PC-3 (cell line): ENCODE measurements at regions not wholly inside any gene's neighbourhood (a gene's known extent, or its start where the extent isn't known, plus 50 kb on each side); places are given as distances from the start of the nearest gene placed in this dataset.

Source experiments
- ATAC-seq: fragments of 200-7000 bp; cut with Tn5 transposase; 2 replicates; pipeline ENCODE4 v1.9.1; 2020; ENCODE audit warnings: mild to moderate bottlenecking, moderate library complexity
- BruUV-seq: library from RNA; stranded (reverse); fragments of 400-500 nt; replicated peaks from 2 replicates; lab custom pipeline; 2021; lab: Mats Ljungman, UMichigan
- CTCF ChIA-PET: fragments of 300-600 bp; sonication (Branson Sonifier 250); formaldehyde crosslinking; loops from one replicate; lab custom pipeline; 2022; ENCODE audit warnings: antibody characterized with exemption; lab: Charles Lee
- POLR2A ChIA-PET: fragments of 300-600 bp; sonication (Branson Sonifier 250); formaldehyde crosslinking; loops from one replicate; lab custom pipeline; 2022; ENCODE audit warnings: antibody characterized with exemption; ENCODE audit not compliant: unreplicated experiment; lab: Charles Lee
- DNase-seq: peaks from one replicate; pipeline ENCODE4 v3.0.0-alpha.2; 2015
- H2AFZ ChIP-seq: fragments of 300-600 bp; sonication (generic); 2 replicates; pipeline ENCODE4 v1.6.0; 2016; ENCODE audit warnings: antibody characterized with exemption, low read length
- H3F3A ChIP-seq: fragments of 300-600 bp; sonication (generic); one replicate; pipeline ENCODE4 v1.6.0; 2017; ENCODE audit warnings: antibody characterized with exemption, low read length, control low read depth, mild to moderate bottlenecking; ENCODE audit not compliant: unreplicated experiment
- H3K27ac ChIP-seq: fragments of 300-600 bp; sonication (generic); 2 replicates; pipeline ENCODE4 v1.5.1; 2016; ENCODE audit warnings: mild to moderate bottlenecking, low read length
- H3K27me3 ChIP-seq: fragments of 300-600 bp; sonication (generic); 2 replicates; pipeline ENCODE4 v1.6.1; 2016; ENCODE audit warnings: low read length, mixed read lengths
- H3K36me3 ChIP-seq: fragments of 300-600 bp; sonication (generic); 2 replicates; pipeline ENCODE4 v1.6.1; 2016; ENCODE audit warnings: low read depth, mixed run types, low read length, mixed read lengths
- H3K4me1 ChIP-seq: fragments of 300-600 bp; sonication (generic); 2 replicates; pipeline ENCODE4 v1.5.1; 2016; ENCODE audit warnings: low read length; ENCODE audit not compliant: insufficient read depth
- H3K4me2 ChIP-seq: fragments of 300-600 bp; sonication (generic); 2 replicates; pipeline ENCODE4 v1.6.0; 2016; ENCODE audit warnings: low read length
- H3K4me3 ChIP-seq: fragments of 300-600 bp; sonication (generic); 2 replicates; pipeline ENCODE4 v1.5.1; 2016; ENCODE audit warnings: mild to moderate bottlenecking, low read length, mixed read lengths
- H3K79me2 ChIP-seq: fragments of 300-600 bp; sonication (generic); 2 replicates; pipeline ENCODE4 v1.6.1; 2017; ENCODE audit warnings: low read length, mixed read lengths
- H3K9ac ChIP-seq: fragments of 300-600 bp; sonication (generic); 2 replicates; pipeline ENCODE4 v1.6.0; 2016; ENCODE audit warnings: mild to moderate bottlenecking, low read length
- H3K9me2 ChIP-seq: fragments of 300-600 bp; sonication (generic); replicated peaks from 2 replicates; pipeline ENCODE4 v1.6.1; 2016; ENCODE audit warnings: mixed run types, low read length, mixed read lengths
- H3K9me3 ChIP-seq: fragments of 300-600 bp; sonication (generic); 2 replicates; pipeline ENCODE4 v1.6.1; 2016; ENCODE audit warnings: low read length, mixed read lengths
- H4K20me1 ChIP-seq: fragments of 300-600 bp; sonication (generic); 2 replicates; pipeline ENCODE4 v1.6.1; 2016; ENCODE audit warnings: low read length, mixed read lengths
- CTCF ChIP-seq: fragments of 300-600 bp; sonication (generic); conservative IDR thresholded peaks from 2 replicates; pipeline ENCODE4 v1.5.1; 2017; ENCODE audit warnings: antibody characterized with exemption, low read depth, mild to moderate bottlenecking, low read length
- EZH2 ChIP-seq: fragments of 300-600 bp; sonication (generic); IDR thresholded peaks from one replicate; pipeline ENCODE4 v1.6.1; 2017; ENCODE audit warnings: antibody characterized with exemption, mild to moderate bottlenecking, low read length; ENCODE audit not compliant: unreplicated experiment
- EZH2phosphoT487 ChIP-seq: fragments of 300-600 bp; sonication (generic); IDR thresholded peaks from 2 replicates; pipeline ENCODE4 v1.6.1; 2018; ENCODE audit warnings: mild to moderate bottlenecking, antibody characterized with exemption, low read length, borderline replicate concordance
- intact Hi-C: fragments of 100-400 bp; cut with micrococcal nuclease; formaldehyde crosslinking; loops from 2 replicates; pipeline ENCODE4 v1.9.0; 2023

- H3K9ac ChIP-seq = no peak overlapping the region
- POLR2A ChIA-PET = no interaction called here
- H2AFZ ChIP-seq = no peak overlapping the region
- no peaks in the 10 kb centered on the region for H3K9me3 ChIP-seq
- H3K36me3 ChIP-seq = no peaks in the 10 kb centered on the region
- H3K4me2 ChIP-seq = no peak overlapping the region
- no peaks in the 10 kb centered on the region for H3K9me2 ChIP-seq
- no peak overlapping the region for H3K27ac ChIP-seq
- H3F3A ChIP-seq = no peaks in the 10 kb centered on the region
- intact Hi-C loops = loop anchor here (2.0 to 10.0 kb wide), 5 partner anchors 43 to 511 kb away; partner anchors contain the start of gene SHH
- no peaks in the 10 kb centered on the region for H4K20me1 ChIP-seq
- CTCF ChIA-PET = no interaction called here
- DNase-seq (no peak), ATAC-seq (no peak)
- H3K4me1 ChIP-seq = peaks cover 43% of the 10 kb centered on the region
- TF ChIP-seq CTCF (no peak), EZH2 (no peak), EZH2phosphoT487 (no peak)
- BruUV-seq = no TSS peak
- H3K79me2 ChIP-seq = no peaks in the 10 kb centered on the region
- no peak overlapping the region for H3K4me3 ChIP-seq
- H3K27me3 ChIP-seq = no peaks in the 10 kb centered on the region
These were observed 151.5 kb upstream of the SHH start for GRCh38 chr7:155963771-155964195.

- CTCF ChIA-PET = no interaction called here
These were observed 151.1 kb upstream of the SHH start for GRCh38 chr7:155963356-155963755.

More at GRCh38 chr7:155963356-155963755, 151.1 kb upstream of the SHH start:
- no peak for TF ChIP-seq EZH2
- TF ChIP-seq CTCF = no peak
- no peak for TF ChIP-seq EZH2phosphoT487
- Histone ChIP-seq H3K9me3 (no peaks in the 10 kb centered on the region), H3K4me1 (peaks cover 43% of the 10 kb centered on the region), H3K27ac (no peak overlapping the region), H3K27me3 (no peaks in the 10 kb centered on the region), H3F3A (no peaks in the 10 kb centered on the region), H3K36me3 (no peaks in the 10 kb centered on the region), H4K20me1 (no peaks in the 10 kb centered on the region), H3K79me2 (no peaks in the 10 kb centered on the region), H3K4me3 (no peak overlapping the region), H3K4me2 (no peak overlapping the region), H2AFZ (no peak overlapping the region), H3K9ac (no peak overlapping the region), H3K9me2 (no peaks in the 10 kb centered on the region)
- POLR2A ChIA-PET = no interaction called here
- DNase-seq = no peak
- intact Hi-C loops = loop anchor here (2.0 to 10.0 kb wide), 5 partner anchors 43 to 511 kb away; partner anchors contain the start of gene SHH
- no TSS peak for BruUV-seq
- ATAC-seq = no peak
